Neutrophil (primary cell): ENCODE measurements at regions not wholly inside any gene's neighbourhood (a gene's known extent, or its start where the extent isn't known, plus 50 kb on each side); places are given as distances from the start of the nearest gene placed in this dataset.

Source experiments
- H3K27ac ChIP-seq: fragments of 200-600 bp; sonication (generic); 2 replicates; pipeline ENCODE4 v1.5.1; 2016; ENCODE audit warnings: mild to moderate bottlenecking, moderate library complexity
- H3K27me3 ChIP-seq: fragments of 200-600 bp; sonication (generic); 2 replicates; pipeline ENCODE4 v1.6.0; 2016; ENCODE audit warnings: mild to moderate bottlenecking
- H3K36me3 ChIP-seq: fragments of 200-600 bp; sonication (generic); 2 replicates; pipeline ENCODE4 v1.5.1; 2017
- H3K4me1 ChIP-seq, 2 experiments: fragments of 200-600 bp in 1 of 2; sonication (generic) in 1 of 2; 1 replicate in 1 of 2; 2 replicates in 1 of 2; pipeline versions ENCODE4 v1.5.1 to v1.6.1; 2013 to 2016; ENCODE audit warnings: low read depth in 1 of 2, low read length in 1 of 2, mild to moderate bottlenecking in 1 of 2, moderate library complexity in 1 of 2; ENCODE audit not compliant: control insufficient read depth in 1 of 2, insufficient read depth in 1 of 2
- H3K4me3 ChIP-seq, 2 experiments: fragments of 200-600 bp in 1 of 2; sonication (generic) in 1 of 2; 1 replicate in 1 of 2; 2 replicates in 1 of 2; pipeline ENCODE4 v1.5.1; 2013 to 2016; ENCODE audit warnings: low read depth in 1 of 2, low read length in 1 of 2, mild to moderate bottlenecking in 1 of 2, moderate library complexity in 1 of 2
- H3K9me3 ChIP-seq: fragments of 200-600 bp; sonication (generic); 2 replicates; pipeline ENCODE4 v1.5.1; 2016
- CTCF ChIP-seq: fragments of 200-600 bp; sonication (generic); IDR thresholded peaks from 2 replicates; pipeline ENCODE4 v1.5.1; 2016; ENCODE audit warnings: antibody characterized with exemption

- no peak for TF ChIP-seq CTCF
- no peaks in the 10 kb centered on the region for H3K4me1 ChIP-seq
- H3K27ac ChIP-seq = no peak overlapping the region
- H3K27me3 ChIP-seq = no peaks in the 10 kb centered on the region
- H3K36me3 ChIP-seq = no peaks in the 10 kb centered on the region
- no peaks in the 10 kb centered on the region for H3K9me3 ChIP-seq
- no peak overlapping the region for H3K4me3 ChIP-seq
Observed at GRCh38 chr7:131800531-131800930, 244.1 kb upstream of the PODXL start.

GRCh38 chr7:131800008-131800407 is 243.6 kb upstream of the PODXL start:
- Histone ChIP-seq H3K27ac (no peak overlapping the region), H3K9me3 (no peaks in the 10 kb centered on the region), H3K4me1 (no peaks in the 10 kb centered on the region), H3K27me3 (no peaks in the 10 kb centered on the region), H3K4me3 (no peak overlapping the region), H3K36me3 (no peaks in the 10 kb centered on the region)
- TF ChIP-seq CTCF = no peak

GRCh38 chr7:131797841-131798240 is 241.4 kb upstream of the PODXL start:
- no peaks in the 10 kb centered on the region for H3K27me3 ChIP-seq
- no peak overlapping the region for H3K4me3 ChIP-seq
- no peaks in the 10 kb centered on the region for H3K9me3 ChIP-seq
- no peaks in the 10 kb centered on the region for H3K36me3 ChIP-seq
- H3K4me1 ChIP-seq = no peaks in the 10 kb centered on the region
- H3K27ac ChIP-seq = no peak overlapping the region
- no peak for TF ChIP-seq CTCF

- H3K27ac ChIP-seq = no peak overlapping the region
- no peaks in the 10 kb centered on the region for H3K4me1 ChIP-seq
- TF ChIP-seq CTCF = no peak
- H3K36me3 ChIP-seq = no peaks in the 10 kb centered on the region
- no peaks in the 10 kb centered on the region for H3K9me3 ChIP-seq
- no peaks in the 10 kb centered on the region for H3K27me3 ChIP-seq
- H3K4me3 ChIP-seq = no peak overlapping the region
Observed at GRCh38 chr7:131795400-131795799, 239.0 kb upstream of the PODXL start.

- no peak for TF ChIP-seq CTCF
- Histone ChIP-seq H3K4me3 (no peak overlapping the region), H3K9me3 (no peaks in the 10 kb centered on the region), H3K4me1 (no peaks in the 10 kb centered on the region), H3K36me3 (no peaks in the 10 kb centered on the region), H3K27me3 (no peaks in the 10 kb centered on the region), H3K27ac (no peak overlapping the region)
Observed at GRCh38 chr7:131792311-131792710, 235.9 kb upstream of the PODXL start.

- no peak overlapping the region for H3K27ac ChIP-seq
- no peaks in the 10 kb centered on the region for H3K36me3 ChIP-seq
- H3K9me3 ChIP-seq = no peaks in the 10 kb centered on the region
- H3K4me1 ChIP-seq = no peaks in the 10 kb centered on the region
- H3K27me3 ChIP-seq = no peaks in the 10 kb centered on the region
- H3K4me3 ChIP-seq = no peak overlapping the region
- TF ChIP-seq CTCF = no peak
Observed at GRCh38 chr7:131787101-131787500, 230.7 kb upstream of the PODXL start.
